CD4-positive, alpha-beta T cell treated with Interleukin-6 at 100 ng/mL for 8 hours (primary cell): ENCODE measurements at regions not wholly inside any gene's neighbourhood (a gene's known extent, or its start where the extent isn't known, plus 50 kb on each side); places are given as distances from the start of the nearest gene placed in this dataset.
"Not testable (repeated sequence)": the region's sequence is repeated elsewhere in the genome, so short reads cannot be mapped to it uniquely, and the experiment has no call there.

ENCODE experiments used
- DNase-seq: peaks from one replicate; pipeline ENCODE4 v3.0.0-alpha.2; 2020; ENCODE audit warnings: mixed read lengths, low spot score

DNA sequence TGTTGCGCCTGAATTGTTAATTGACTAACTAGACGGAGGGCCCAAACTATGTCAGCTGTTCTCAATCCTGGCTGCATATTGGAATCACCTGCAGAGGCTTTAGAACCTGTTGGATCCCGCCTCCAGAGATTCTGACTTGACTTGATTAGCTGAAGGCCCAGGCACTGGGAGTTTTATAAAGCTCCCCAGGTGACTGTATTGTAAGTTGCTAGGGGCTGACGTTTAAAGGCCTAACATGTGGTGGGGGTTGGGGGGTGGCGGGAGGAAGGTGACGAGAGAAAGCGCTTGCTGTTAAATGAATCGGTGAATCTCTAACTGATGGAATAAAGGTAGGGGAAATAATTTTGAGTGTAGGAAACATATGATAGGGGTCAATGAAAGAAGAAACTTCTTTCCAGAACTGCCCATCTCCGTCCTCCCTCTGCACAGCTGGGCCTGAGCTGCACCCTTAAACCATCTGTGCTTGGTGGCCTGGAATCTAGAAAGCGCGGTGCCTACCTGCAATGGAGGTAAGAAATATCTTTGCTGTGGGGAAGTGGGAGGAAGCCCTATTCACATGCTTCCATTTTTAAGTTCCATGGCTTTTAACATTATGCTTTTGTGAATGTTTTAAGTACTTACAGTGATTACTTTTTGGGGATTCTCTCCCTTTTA is 225.0 kb upstream of the FAM3C start:
- DNase-seq: no peak

DNA sequence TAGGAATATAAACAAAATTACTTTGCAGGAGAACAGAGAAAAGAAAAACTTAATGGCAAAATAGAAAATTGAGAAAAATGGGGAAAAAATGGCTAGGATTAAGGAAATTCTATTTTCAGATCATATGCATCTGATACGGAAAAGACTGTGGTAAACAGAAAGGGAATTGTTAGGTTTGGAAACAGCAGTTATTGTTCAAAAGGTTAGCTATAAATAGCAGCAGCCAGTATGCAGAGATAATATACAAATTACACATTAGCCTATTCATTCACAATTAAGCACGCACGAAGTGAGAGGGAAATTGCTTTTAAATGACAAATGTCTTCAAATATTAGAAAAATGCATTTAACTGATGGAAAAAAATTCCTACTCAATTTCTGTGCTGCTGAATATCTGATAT is 224.1 kb upstream of the FAM3C start:
- no peak for DNase-seq

DNA sequence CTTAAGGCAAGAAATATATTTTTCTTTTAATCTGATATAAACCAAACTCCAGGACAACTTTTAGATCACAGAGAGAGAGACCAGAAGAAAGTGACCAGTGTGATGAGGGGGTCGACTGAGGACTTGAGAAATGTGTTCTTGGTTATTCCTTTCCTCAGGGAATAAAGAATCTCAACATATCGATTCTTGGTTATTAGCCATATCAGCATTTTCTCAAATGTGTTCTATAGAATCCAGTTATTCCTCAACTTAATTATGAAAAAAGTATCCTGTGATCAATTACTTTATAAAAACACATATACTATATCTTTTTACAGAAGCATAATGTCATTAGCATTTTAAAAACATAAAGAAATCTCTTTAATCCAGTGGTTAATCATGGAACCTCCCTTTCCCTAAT is 222.1 kb upstream of the FAM3C start:
- DNase-seq: no peak

DNA sequence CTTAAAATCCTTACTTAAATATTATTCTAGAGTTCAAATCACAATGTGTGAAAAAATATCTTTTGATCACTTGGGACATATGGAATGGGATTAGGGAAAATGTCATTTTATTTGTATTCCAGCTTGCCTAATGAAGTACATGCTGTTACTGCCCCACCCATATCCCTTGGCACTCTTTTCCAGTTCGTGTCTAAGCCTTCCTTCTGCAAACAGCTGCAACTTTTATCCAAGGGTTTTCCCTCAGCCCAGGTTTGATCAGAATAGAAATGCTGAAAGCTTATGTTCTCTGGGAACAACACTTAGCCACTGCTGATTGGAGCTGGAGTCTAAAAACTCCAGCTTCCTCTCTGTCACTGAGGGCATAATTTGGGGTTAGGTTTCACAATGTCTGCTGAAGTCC is 214.1 kb upstream of the FAM3C start:
- DNase-seq: no peak

DNA sequence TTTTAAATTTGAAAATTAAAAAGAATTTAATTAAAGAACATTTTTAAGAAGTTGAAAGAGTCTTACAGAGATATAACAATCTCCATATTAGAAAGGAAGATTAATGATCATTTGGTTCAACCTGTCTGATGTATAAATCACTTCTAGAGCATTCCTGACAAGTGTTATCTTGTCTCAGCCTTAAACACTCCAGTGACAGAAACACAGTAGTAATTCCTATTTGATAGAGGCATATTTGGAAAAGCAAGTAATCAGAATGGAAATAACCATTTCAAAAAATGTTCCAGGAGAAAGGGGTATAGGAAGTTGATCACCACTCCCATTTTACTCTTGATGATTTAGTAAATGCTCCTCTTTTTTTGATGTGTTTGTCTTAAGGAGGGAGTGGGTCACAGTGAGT is 213.1 kb upstream of the FAM3C start:
- no peak for DNase-seq

DNA sequence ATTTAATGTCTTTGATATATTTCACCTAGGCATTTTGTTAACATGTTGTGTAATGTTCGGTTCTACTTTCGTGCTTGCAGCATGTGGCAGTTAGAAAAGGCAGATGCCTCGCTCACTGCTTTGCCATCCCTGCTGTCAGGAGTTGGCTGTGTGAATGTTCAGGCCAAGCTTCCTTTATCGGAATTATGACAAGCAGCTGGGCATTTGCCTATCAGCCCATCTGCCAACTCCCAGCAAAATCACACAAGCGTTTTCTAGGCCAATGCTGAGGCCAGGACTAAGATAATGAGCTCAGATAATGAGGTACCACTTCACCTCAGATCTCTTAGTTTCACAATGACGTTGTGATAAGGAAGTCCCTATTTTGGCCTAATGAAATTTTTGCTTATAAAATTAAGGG is 212.7 kb upstream of the FAM3C start:
- DNase-seq: no peak

DNA sequence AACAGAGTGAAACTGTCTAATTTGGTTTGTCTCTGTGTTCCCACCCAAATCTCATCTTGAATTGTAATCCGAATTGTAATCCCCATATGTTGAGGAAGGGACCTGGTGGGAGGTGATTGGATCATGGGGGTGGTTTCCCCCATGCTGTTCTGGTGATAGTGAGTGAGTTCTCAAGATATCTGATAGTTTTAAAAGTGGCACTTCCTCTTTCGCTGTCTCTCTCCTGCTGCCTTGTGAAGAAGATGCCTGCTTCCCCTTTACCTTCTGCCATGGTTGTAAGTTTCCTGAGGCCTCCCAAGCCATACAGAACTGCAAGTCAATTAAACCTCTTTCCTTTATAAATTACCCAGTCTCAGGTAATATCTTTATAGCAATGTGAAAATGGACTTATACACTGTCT is 212.1 kb upstream of the FAM3C start:
- not testable (repeated sequence) for DNase-seq

DNA sequence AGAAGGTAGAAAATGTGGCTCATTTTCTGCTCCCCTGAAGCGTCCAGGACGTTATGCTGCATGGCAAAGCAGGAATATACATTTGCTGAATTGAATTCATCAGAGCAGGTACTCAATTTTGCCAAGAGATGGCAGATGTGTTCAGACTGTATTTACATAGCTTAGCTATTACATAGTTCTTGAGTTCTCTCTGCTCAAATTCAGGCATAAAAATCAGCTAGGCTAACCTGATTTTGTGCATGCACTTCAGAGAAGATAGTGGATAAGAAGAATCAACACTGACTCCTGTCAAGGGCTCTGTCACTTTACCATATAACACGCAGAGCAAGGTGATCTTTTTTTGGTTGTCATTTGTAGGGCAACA is 209.2 kb upstream of the FAM3C start:
- DNase-seq: no peak

DNA sequence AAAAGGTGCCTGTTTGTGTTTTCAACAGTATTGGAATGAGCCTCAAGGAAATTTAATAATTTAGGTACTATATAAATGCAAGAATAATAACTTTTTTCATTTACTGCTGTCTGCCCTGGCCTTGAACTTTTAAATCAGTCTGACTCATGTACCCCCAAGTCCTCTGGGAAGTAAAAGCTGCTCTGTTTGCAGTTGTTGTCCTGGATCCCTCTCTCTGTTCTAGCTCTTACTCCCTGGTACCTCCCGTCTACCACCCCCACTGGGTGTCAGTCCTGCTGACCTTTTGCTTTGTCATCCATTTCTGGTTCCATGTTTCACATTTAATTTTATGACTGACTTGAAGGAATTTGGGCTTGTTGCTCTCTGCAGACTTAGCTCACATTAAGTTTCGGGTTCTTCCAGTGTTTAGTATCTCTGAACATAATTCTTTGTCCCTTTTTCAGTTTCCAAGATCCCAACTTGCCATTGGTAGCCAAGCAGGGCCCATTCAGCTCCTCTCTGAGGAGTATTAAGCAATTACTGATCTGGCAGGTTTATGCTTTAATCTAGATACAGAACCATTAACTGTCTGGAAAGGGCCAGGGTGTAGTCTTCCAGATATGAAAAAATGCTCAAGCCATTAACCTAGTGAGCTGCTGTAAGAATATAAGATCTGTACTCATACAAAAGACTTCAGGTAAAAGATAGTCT is 208.7 kb upstream of the FAM3C start:
- DNase-seq: no peak

DNA sequence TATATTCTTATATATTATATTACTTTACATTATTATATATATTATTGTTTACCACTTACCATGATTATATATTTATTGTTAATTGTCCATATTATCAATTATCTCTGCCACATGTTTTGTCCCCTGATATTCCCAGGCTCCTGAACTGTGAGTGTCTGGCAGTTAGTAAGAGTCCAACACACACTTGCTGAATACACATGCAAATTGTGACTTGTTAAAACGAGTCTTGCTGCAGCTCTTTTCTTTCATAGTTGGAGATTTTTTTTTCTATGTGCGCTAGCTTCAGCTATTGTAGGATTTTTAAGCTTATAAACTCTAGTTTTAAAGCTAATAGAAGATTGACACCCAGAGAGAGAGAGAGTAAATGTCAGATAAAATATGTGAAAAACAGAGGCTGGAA is 207.8 kb upstream of the FAM3C start:
- DNase-seq: no peak

DNA sequence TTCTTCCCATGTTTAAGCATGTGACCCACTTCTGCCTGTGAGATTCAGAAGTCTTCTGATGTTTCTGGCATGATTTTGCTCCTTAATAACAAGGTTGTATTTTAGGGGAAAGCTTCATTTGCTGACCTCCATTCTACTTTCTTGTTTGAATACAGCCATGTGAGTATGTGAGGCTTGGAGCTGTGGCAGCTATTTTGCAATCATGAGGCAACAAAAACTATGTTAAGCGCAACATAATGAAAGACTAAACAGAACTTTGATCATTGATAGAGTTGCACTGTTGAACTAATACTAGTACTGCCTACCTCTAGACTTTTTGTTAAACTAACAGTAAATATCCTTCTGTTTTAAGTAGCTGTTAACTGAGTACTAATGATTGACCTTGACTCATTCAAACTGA is 203.8 kb upstream of the FAM3C start:
- DNase-seq: no peak

DNA sequence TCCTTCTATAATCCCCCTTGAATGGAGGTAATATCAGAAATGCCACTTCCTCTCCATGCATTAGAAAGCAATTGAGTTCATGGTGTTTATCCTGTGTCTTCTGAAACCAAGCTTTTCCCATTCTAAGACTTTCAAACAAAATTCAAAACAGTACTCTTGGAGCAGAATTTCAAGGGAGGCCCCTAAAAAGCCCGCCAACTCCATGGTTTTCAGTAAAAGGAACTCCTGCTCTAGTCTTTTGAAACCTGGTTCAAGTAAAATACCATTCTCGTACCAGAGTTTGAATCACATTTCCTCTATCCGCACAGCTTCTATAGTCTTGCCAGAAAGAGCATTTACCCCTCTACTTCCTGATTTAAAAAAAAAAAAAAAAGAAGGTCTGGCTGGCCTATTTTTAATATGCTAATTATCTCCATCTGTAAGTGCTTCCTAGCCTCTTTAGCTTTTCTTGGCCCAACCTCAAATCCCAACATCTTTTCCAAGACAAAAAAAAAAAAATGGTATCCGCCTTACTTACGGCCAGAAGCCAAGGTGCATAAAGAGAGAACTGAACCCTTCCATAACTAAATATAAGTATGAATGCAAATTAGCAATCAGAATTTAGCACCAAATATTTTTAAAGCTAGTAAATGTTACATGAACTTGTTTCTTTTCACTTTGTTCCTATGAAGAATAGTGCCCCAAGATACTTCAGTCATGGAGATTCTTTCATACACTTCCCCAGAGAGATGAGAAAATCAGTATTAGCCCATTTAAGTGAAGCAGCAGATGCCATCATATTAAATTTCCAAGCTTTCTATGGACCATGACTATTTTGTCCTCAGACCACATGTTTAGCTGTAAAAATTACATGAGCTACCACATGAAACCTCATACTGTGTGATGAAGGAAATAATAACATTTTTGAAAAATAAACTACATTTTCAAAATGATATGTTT is 199.9 kb upstream of the FAM3C start:
- DNase-seq: no peak

DNA sequence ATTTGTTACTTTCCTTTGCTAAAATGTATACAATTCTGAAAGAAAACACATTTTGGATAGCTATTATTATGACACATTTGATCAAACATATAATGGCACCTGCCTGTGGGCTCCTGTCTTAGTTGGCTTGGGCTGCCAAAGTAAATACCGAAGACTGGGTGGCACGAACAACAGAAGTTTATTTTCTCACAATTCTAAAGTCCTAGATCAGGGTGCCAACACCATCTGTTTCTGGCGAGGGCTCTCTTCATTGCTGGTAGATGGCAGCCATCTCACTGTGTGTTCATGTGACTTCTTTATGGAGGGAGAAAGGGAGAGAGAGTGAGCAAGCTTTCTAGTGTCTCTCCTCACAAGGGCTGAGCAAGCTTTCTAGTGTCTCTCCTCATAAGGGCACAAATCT is 195.8 kb upstream of the FAM3C start:
- no peak for DNase-seq

DNA sequence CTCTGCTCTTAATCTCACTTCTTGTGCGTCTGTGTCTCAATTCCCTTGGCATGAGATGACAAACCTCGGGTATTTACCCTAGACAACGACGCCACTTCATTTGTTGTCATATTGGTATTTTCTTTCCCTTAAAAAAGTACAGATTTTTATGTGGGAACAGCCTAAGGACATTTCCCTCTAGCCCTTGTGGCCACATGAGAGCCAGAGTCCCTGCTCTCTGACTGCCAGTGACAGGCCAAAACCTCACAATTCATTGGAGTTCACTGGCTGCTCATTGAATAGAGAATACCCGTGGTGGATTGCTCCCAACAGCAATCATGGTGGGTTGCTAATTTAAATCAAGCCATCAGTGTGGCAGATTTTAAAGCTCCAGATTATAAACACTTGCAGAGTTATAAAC is 191.3 kb upstream of the FAM3C start:
- no peak for DNase-seq

DNA sequence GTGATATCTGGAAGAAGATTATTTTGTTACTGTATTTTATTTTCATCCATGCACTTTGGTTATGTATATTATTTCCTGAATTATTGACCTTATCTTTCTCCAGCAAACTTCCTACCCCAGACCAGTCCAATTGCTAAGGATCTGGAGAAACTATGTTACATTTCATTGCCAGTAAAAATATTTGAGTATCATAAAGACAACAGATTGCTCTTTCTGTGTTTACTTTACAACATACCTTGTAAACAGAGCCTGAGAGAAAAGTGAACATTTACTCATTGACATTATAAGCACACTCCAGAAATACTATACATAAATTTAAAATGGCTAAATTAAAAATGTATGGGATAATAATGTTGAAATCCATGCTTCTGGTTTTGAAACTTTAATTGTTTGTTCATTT is 186.2 kb upstream of the FAM3C start:
- no peak for DNase-seq

DNA sequence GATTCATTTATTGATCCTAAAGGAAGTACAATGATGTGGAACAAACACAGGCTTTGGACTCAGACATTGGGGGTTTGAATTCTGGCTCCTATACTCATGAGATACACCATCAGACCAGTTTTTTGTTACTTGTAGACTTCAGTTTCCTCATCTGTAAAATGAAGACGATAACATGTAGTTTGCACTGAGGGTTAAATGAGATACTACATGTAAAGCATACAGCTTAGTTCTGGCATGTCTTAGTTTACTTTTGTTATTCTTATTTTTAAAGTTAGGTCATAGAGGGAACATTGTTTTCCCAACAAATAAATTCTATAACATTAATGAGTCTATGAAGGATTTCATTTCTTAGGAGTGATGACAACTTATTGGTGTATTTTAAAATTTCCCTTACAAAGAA is 183.5 kb upstream of the FAM3C start:
- DNase-seq: no peak

DNA sequence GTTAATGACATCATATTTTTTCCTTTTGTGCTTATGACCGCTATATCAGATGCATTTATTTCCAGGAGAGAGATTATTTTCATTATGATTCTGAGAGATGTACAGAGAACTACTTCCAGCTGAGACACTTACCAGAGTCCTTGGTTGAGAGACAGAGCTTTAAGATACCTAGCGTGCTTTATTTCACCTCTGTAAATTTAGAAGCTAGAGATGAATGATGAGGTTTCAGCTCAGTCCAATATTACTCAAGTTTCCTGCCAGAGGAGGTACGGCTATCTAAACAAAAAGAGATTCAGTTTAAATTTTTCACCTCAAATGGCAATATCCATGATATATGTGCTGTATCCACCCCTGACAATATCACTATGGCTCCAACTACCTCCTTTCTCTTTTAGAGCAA is 182.6 kb upstream of the FAM3C start:
- DNase-seq: no peak

DNA sequence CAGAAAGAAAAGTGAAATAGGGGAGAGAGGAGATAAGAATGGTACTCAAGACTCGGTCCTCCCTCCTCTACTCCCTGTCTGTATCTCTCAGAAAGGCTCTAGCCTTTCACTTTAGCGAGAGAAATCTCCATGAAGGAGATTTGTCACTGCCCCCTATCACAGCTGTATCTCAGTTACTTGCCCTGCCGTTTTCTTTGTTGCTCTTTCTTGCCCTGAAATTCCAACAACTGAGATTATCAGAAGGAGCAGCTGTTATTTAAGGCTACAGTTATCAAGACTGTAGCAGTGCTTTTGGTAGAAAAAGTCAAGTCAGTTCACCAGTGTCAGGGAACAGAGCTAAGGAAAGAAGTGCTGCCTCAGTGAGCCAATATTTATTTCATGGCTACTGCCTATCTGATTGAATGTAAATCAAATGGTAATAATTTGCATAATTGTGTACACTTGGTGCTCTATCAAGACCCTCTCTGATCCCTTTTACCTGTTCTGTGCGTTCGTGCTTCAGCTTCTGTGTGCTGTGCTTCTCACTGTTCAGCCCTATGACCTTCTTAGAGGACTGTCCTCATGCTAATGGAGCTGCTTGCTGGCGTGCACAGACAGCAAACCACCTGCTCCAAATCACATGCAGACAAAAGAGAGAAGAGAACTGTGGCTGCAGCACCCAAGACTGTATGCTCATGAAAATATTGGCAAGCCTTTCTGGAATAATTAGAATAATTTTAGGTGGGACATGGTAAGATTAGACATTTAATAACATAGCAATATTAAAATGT is 180.2 kb upstream of the FAM3C start:
- DNase-seq: no peak

DNA sequence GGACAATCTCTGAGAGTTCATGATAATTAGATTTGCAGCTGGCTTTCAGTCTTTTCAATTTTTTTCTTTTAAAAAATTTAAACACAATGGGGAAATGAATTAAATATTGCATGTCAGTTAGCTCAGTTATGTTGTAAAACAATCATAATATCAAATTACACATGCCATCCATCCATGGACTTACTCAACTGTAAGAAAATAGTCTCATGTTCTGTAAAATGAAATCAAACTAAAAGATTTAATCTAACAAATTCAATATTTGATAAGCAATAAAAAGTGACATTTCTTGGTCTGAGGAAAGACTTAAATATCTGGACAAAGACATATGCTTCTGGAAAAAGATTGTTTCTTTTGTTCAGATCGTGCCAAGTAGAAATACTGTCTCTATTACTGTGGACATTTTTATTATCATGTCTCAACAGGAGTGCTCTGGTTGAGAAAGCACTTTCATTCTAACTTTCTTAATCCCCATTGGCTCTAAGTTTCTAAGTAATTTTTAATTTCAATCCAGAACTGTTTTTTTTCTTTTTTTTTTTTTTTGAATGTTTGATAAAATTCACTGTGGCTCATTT is 179.2 kb upstream of the FAM3C start:
- DNase-seq: no peak

DNA sequence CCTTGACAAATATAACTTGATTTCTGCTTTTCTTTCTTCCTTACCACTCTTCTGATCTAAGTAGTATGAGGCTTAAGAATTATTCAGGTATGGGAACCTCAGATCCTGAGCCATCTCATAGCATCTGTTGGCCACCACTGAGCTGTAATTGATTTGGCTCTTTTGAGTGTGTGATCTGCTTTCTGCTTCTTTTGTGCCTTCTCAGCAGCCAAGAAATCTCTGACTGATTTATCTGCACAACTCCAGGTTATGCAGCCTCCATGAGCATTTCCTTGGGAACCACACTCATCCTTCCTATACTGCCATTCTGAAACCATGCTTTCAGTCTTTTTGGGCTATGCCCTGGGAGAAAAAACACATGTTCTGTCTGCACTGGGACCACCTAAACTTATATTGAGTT is 178.0 kb upstream of the FAM3C start:
- no peak for DNase-seq

DNA sequence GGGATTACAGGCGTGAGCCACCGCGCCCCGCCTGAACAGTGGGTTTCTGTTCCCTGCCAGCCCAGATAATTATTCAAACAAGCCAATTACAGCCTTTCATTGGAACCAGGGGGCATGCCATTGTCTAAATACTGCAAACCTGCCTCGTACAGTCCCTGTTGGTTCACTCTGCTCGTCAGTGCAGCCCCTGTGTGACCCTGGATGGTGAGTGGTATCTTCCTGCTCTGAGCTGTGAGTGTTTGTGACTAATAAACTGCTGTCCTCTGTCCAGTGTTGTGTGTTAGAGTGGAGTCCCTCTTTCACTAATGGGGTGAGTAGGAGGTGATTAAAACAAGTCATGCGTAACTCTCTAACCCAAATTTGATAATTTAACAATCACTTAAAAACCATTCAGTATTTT is 176.5 kb upstream of the FAM3C start:
- no peak for DNase-seq

DNA sequence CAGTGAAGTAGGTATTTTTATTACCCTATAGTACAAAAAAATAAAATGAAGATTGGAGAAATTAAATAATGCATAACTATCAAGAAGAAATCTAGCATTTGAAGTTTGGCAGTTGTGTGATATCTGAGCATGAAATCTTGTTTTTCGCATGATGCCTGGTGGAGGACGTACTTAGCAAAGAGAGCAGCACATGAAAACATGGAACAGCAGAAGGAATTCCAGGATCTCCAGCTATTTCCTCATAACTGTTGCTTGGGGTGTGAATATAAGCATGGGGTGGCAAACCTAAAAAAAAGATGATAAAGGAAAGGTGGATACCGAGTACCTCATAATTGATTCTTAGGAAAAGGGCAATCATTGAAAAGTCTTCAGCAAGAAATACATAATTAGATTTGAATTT is 174.3 kb upstream of the FAM3C start:
- DNase-seq: no peak
